ENCODE measurements at regions not wholly inside any gene's neighbourhood (a gene's known extent, or its start where the extent isn't known, plus 50 kb on each side); places are given as distances from the start of the nearest gene placed in this dataset.

- no peak for TF ChIP-seq EP300 (IDR thresholded peaks at IDR 0.05)
- TF ChIP-seq CTCF (IDR thresholded peaks at IDR 0.05): no peak
- no peak for TF ChIP-seq POLR2A (IDR thresholded peaks at IDR 0.05)
These were observed 911.2 kb downstream of the MCTP2 start for GRCh38 chr15:95142531-95142930.
